K562 (cell line): ENCODE measurements at regions not wholly inside any gene's neighbourhood (a gene's known extent, or its start where the extent isn't known, plus 50 kb on each side); places are given as distances from the start of the nearest gene placed in this dataset.

ENCODE experiments used
- BHLHE40 ChIP-seq: IDR thresholded peaks from 2 replicates; pipeline ENCODE4 v1.6.1; 2011; ENCODE audit warnings: low read length, improper control_type of control experiment
- ZC3H11A ChIP-seq: IDR thresholded peaks from 2 replicates; pipeline ENCODE4 v1.6.1; 2012; ENCODE audit warnings: low read depth, low read length, improper control_type of control experiment
- TF ChIP-seq, protein P1 (sequence below), 2 experiments: fragments of 450-650 bp in 1 of 2; sonication (generic) in 1 of 2; formaldehyde crosslinking in 1 of 2; IDR thresholded peaks; 2 replicates each; pipeline versions ENCODE4 v1.7.1 to v1.9.0; 2016 to 2022; ENCODE audit warnings: inconsistent platforms in 1 of 2, mild to moderate bottlenecking in 1 of 2, missing genetic modification reagents in 1 of 2
- TF ChIP-seq, protein P2 (sequence below), 2 experiments: fragments of 450-650 bp; formaldehyde crosslinking in 1 of 2; IDR thresholded peaks; 2 replicates each; pipeline versions ENCODE4 v1.4.0 to v1.6.1; 2014 to 2020; ENCODE audit warnings: mild to moderate bottlenecking in 2 of 2, borderline replicate concordance in 1 of 2, low read depth in 1 of 2

DNA sequence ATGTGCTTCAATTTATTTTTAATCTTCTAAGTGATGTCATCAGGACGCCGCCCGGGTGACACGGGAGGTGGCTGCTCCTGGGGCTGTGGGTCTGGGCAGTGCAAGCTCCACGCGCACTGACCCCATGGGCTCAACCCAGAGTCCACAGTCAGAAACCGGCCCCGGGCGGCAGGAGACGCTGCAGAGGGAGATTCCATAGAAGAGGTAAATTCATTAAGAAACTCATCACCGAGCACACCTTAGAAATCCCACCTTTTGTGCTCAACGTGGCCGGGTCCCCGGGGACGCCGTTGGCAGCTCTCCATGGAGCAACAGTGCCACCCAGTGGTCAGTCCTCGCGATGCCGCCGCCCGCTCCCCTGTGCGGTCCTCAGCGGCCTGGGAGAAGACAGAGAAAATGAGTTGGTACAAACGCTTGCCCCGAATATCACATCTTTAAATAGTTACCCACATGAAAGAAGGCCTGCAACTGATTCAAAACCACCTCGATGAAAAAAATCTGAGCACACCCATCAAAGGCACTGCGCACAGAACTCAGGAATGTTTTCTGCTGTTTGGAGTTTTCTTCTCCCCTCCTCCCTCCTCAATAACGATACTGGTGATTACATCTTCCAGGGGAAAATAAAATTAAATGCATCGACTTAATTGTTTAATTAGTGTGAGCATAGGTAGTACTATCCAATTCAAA is 92.6 kb downstream of the CMPK2 start (continued):
- TF ChIP-seq, protein P1, sequence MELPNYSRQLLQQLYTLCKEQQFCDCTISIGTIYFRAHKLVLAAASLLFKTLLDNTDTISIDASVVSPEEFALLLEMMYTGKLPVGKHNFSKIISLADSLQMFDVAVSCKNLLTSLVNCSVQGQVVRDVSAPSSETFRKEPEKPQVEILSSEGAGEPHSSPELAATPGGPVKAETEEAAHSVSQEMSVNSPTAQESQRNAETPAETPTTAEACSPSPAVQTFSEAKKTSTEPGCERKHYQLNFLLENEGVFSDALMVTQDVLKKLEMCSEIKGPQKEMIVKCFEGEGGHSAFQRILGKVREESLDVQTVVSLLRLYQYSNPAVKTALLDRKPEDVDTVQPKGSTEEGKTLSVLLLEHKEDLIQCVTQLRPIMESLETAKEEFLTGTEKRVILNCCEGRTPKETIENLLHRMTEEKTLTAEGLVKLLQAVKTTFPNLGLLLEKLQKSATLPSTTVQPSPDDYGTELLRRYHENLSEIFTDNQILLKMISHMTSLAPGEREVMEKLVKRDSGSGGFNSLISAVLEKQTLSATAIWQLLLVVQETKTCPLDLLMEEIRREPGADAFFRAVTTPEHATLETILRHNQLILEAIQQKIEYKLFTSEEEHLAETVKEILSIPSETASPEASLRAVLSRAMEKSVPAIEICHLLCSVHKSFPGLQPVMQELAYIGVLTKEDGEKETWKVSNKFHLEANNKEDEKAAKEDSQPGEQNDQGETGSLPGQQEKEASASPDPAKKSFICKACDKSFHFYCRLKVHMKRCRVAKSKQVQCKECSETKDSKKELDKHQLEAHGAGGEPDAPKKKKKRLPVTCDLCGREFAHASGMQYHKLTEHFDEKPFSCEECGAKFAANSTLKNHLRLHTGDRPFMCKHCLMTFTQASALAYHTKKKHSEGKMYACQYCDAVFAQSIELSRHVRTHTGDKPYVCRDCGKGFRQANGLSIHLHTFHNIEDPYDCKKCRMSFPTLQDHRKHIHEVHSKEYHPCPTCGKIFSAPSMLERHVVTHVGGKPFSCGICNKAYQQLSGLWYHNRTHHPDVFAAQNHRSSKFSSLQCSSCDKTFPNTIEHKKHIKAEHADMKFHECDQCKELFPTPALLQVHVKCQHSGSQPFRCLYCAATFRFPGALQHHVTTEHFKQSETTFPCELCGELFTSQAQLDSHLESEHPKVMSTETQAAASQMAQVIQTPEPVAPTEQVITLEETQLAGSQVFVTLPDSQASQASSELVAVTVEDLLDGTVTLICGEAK (IDR thresholded peaks at IDR 0.05), result no peak
- TF ChIP-seq, protein P1 (CRISPR knock-in tag; IDR thresholded peaks at IDR 0.05), result no peak
- TF ChIP-seq BHLHE40 (0 out of 2 replicates have a peak, but pooled peaks have one; percentile 19), ZC3H11A (no peak)
- TF ChIP-seq, protein P2, sequence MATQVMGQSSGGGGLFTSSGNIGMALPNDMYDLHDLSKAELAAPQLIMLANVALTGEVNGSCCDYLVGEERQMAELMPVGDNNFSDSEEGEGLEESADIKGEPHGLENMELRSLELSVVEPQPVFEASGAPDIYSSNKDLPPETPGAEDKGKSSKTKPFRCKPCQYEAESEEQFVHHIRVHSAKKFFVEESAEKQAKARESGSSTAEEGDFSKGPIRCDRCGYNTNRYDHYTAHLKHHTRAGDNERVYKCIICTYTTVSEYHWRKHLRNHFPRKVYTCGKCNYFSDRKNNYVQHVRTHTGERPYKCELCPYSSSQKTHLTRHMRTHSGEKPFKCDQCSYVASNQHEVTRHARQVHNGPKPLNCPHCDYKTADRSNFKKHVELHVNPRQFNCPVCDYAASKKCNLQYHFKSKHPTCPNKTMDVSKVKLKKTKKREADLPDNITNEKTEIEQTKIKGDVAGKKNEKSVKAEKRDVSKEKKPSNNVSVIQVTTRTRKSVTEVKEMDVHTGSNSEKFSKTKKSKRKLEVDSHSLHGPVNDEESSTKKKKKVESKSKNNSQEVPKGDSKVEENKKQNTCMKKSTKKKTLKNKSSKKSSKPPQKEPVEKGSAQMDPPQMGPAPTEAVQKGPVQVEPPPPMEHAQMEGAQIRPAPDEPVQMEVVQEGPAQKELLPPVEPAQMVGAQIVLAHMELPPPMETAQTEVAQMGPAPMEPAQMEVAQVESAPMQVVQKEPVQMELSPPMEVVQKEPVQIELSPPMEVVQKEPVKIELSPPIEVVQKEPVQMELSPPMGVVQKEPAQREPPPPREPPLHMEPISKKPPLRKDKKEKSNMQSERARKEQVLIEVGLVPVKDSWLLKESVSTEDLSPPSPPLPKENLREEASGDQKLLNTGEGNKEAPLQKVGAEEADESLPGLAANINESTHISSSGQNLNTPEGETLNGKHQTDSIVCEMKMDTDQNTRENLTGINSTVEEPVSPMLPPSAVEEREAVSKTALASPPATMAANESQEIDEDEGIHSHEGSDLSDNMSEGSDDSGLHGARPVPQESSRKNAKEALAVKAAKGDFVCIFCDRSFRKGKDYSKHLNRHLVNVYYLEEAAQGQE (IDR thresholded peaks at IDR 0.05; ENCODE audit: borderline replicate concordance), result peak; percentile 73; the same call in 1 of the 2 replicates
- TF ChIP-seq, protein P2 (CRISPR knock-in tag; IDR thresholded peaks at IDR 0.05; ENCODE audit: low read depth), result no peak
- TF ChIP-seq, all 486 proteins: peak for 13
